ENCODE measurements at regions not wholly inside any gene's neighbourhood (a gene's known extent, or its start where the extent isn't known, plus 50 kb on each side); places are given as distances from the start of the nearest gene placed in this dataset.

- Histone ChIP-seq H3K9me3 (no peaks in the 10 kb centered on the region), H3K27ac (no peak overlapping the region), H3K4me1 (no peaks in the 10 kb centered on the region), H3K27me3 (no peaks in the 10 kb centered on the region), H3K4me3 (no peak overlapping the region), H3K36me3 (no peaks in the 10 kb centered on the region)
- no peak for TF ChIP-seq EP300 (IDR thresholded peaks at IDR 0.05)
- no peak for TF ChIP-seq CTCF (IDR thresholded peaks at IDR 0.05)
- TF ChIP-seq POLR2A (IDR thresholded peaks at IDR 0.05): no peak
- no peak for DNase-seq (ENCODE audit: low spot score in 2 of 2)
Observed at GRCh38 chrX:22760513-22761057, 239.2 kb upstream of the DDX53 start.

GRCh38 chrX:22788221-22788620 is 211.5 kb upstream of the DDX53 start:
- Histone ChIP-seq H3K9me3 (peaks cover 0 to 3% (median 0%) of the 10 kb centered on the region in 4 donors), H3K27me3 (no peaks in the 10 kb centered on the region), H3K4me3 (no peak overlapping the region), H3K36me3 (no peaks in the 10 kb centered on the region), H3K27ac (no peak overlapping the region), H3K4me1 (no peaks in the 10 kb centered on the region)
- 31 to 61% methylated on average over 2 of the region's 2 CpGs for WGBS, 2 donors
- TF ChIP-seq POLR2A (IDR thresholded peaks at IDR 0.05) (no peak), CTCF (IDR thresholded peaks at IDR 0.05) (no peak), EP300 (IDR thresholded peaks at IDR 0.05) (no peak)
- no peak for DNase-seq (ENCODE audit: low spot score in 2 of 2)

GRCh38 chrX:22795671-22796070 is 204.1 kb upstream of the DDX53 start:
- TF ChIP-seq EP300 (IDR thresholded peaks at IDR 0.05) (no peak), POLR2A (IDR thresholded peaks at IDR 0.05) (no peak)
- Histone ChIP-seq H3K27ac (no peak overlapping the region), H3K9me3 (no peaks in the 10 kb centered on the region), H3K36me3 (no peaks in the 10 kb centered on the region), H3K4me1 (no peaks in the 10 kb centered on the region), H3K27me3 (no peaks in the 10 kb centered on the region), H3K4me3 (no peak overlapping the region)
- WGBS, 2 donors: 75 to 98% methylated on average over 5 of the region's 5 CpGs
- DNase-seq (ENCODE audit: low spot score in 2 of 2): no peak

GRCh38 chrX:22800360-22800759 is 199.4 kb upstream of the DDX53 start:
- Histone ChIP-seq H3K36me3 (no peaks in the 10 kb centered on the region), H3K27ac (no peak overlapping the region), H3K4me3 (no peak overlapping the region), H3K9me3 (no peaks in the 10 kb centered on the region), H3K4me1 (no peaks in the 10 kb centered on the region), H3K27me3 (no peaks in the 10 kb centered on the region)
- peak in 1 of 2 donors; percentile 4 for DNase-seq (ENCODE audit: low spot score in 2 of 2)
- WGBS, 2 donors: 27 to 33% methylated on average over 4 of the region's 4 CpGs
- TF ChIP-seq EP300 (IDR thresholded peaks at IDR 0.05) (no peak), CTCF (IDR thresholded peaks at IDR 0.05) (no peak), POLR2A (IDR thresholded peaks at IDR 0.05) (no peak)

GRCh38 chrX:22800806-22801205 is 199.0 kb upstream of the DDX53 start:
- Histone ChIP-seq H3K4me3 (no peak overlapping the region), H3K4me1 (no peaks in the 10 kb centered on the region), H3K27ac (no peak overlapping the region), H3K36me3 (no peaks in the 10 kb centered on the region), H3K9me3 (no peaks in the 10 kb centered on the region), H3K27me3 (no peaks in the 10 kb centered on the region)
- TF ChIP-seq EP300 (IDR thresholded peaks at IDR 0.05) (no peak), CTCF (IDR thresholded peaks at IDR 0.05) (no peak), POLR2A (IDR thresholded peaks at IDR 0.05) (no peak)
- WGBS, 2 donors: 34 to 47% methylated on average over 1 of the region's 1 CpG
- no peak for DNase-seq (ENCODE audit: low spot score in 2 of 2)

GRCh38 chrX:22803353-22803752 is 196.4 kb upstream of the DDX53 start:
- WGBS, 2 donors: 63 to 83% methylated on average over 1 of the region's 1 CpG
- no peak for DNase-seq (ENCODE audit: low spot score in 2 of 2)
- Histone ChIP-seq H3K36me3 (no peaks in the 10 kb centered on the region), H3K27me3 (no peaks in the 10 kb centered on the region), H3K4me3 (no peak overlapping the region), H3K4me1 (no peaks in the 10 kb centered on the region), H3K9me3 (no peaks in the 10 kb centered on the region), H3K27ac (no peak overlapping the region)
- TF ChIP-seq EP300 (IDR thresholded peaks at IDR 0.05) (no peak), CTCF (IDR thresholded peaks at IDR 0.05) (no peak), POLR2A (IDR thresholded peaks at IDR 0.05) (no peak)

Data from tibial nerve (tissue), 4 donors.